HG02938 (cell line): ENCODE measurements at regions not wholly inside any gene's neighbourhood (a gene's known extent, or its start where the extent isn't known, plus 50 kb on each side); places are given as distances from the start of the nearest gene placed in this dataset.

Source experiments
- ATAC-seq: cut with Tn5 transposase; IDR thresholded peaks from one replicate; pipeline ENCODE4 v1.9.1; 2021; ENCODE audit warnings: mild to moderate bottlenecking, moderate library complexity; ENCODE audit not compliant: unreplicated experiment

GRCh38 chr20:11539450-11539849, 378.2 kb upstream of the BTBD3 start:
- ATAC-seq: no peak

GRCh38 chr20:11540558-11540957, 377.1 kb upstream of the BTBD3 start:
- ATAC-seq: no peak

GRCh38 chr20:11542645-11543044, 375.0 kb upstream of the BTBD3 start:
- ATAC-seq: no peak

GRCh38 chr20:11544029-11544678, 373.5 kb upstream of the BTBD3 start:
- ATAC-seq: peak; percentile 68

- no peak for ATAC-seq
Measured at GRCh38 chr20:11546939-11547338, 370.8 kb upstream of the BTBD3 start.

GRCh38 chr20:11549172-11550103, 368.3 kb upstream of the BTBD3 start:
- no peak for ATAC-seq

GRCh38 chr20:11550657-11551338, 366.9 kb upstream of the BTBD3 start:
- ATAC-seq: no peak

- ATAC-seq: no peak
Measured at GRCh38 chr20:11551479-11551878, 366.2 kb upstream of the BTBD3 start.

GRCh38 chr20:11553603-11554002, 364.1 kb upstream of the BTBD3 start:
- ATAC-seq: no peak

- ATAC-seq: no peak
Measured at GRCh38 chr20:11555510-11555909, 362.2 kb upstream of the BTBD3 start.

GRCh38 chr20:11556410-11556809, 361.3 kb upstream of the BTBD3 start:
- ATAC-seq: no peak

GRCh38 chr20:11564491-11564890, 353.2 kb upstream of the BTBD3 start:
- ATAC-seq: no peak

GRCh38 chr20:11569163-11569562, 348.5 kb upstream of the BTBD3 start:
- no peak for ATAC-seq

GRCh38 chr20:11573507-11573906, 344.2 kb upstream of the BTBD3 start:
- ATAC-seq: no peak

- no peak for ATAC-seq
Measured at GRCh38 chr20:11581271-11581670, 336.4 kb upstream of the BTBD3 start.

GRCh38 chr20:11582060-11582459, 335.6 kb upstream of the BTBD3 start:
- ATAC-seq: no peak

GRCh38 chr20:11585752-11586352, 331.8 kb upstream of the BTBD3 start:
- ATAC-seq: no peak

GRCh38 chr20:11588875-11589274, 328.8 kb upstream of the BTBD3 start:
- no peak for ATAC-seq

GRCh38 chr20:11591965-11592364, 325.7 kb upstream of the BTBD3 start:
- ATAC-seq: no peak

- no peak for ATAC-seq
Measured at GRCh38 chr20:11604339-11604738, 313.4 kb upstream of the BTBD3 start.

GRCh38 chr20:11607047-11607446, 310.6 kb upstream of the BTBD3 start:
- no peak for ATAC-seq
